H9 (cell line): ENCODE measurements at regions not wholly inside any gene's neighbourhood (a gene's known extent, or its start where the extent isn't known, plus 50 kb on each side); places are given as distances from the start of the nearest gene placed in this dataset.

Experiments
- DNase-seq: peaks from one replicate; pipeline ENCODE4 v3.0.0-alpha.2; 2017
- H2AFZ ChIP-seq: one replicate; pipeline ENCODE4 v1.6.1; 2013; ENCODE audit warnings: mild to moderate bottlenecking, low read length, control low read depth, moderate library complexity
- H2AK5ac ChIP-seq: 2 replicates; pipeline ENCODE4 v1.6.1; 2013; ENCODE audit warnings: low read length, control low read depth, mixed read lengths; ENCODE audit not compliant: insufficient read length
- H2BK120ac ChIP-seq: one replicate; pipeline ENCODE4 v1.6.1; 2013; ENCODE audit warnings: low read depth, mild to moderate bottlenecking, low read length, control low read depth, inconsistent platforms; ENCODE audit not compliant: poor library complexity, severe bottlenecking
- H2BK12ac ChIP-seq: 2 replicates; pipeline ENCODE4 v1.6.1; 2013; ENCODE audit warnings: low read length, control low read depth, mixed read lengths, low read depth; ENCODE audit not compliant: insufficient read length
- H2BK15ac ChIP-seq: 2 replicates; pipeline ENCODE4 v1.6.1; 2013; ENCODE audit warnings: low read depth, low read length, control low read depth
- H2BK20ac ChIP-seq: one replicate; pipeline ENCODE4 v1.6.1; 2013; ENCODE audit warnings: low read depth, mild to moderate bottlenecking, low read length, control low read depth, inconsistent platforms; ENCODE audit not compliant: poor library complexity, severe bottlenecking
- H2BK5ac ChIP-seq: 2 replicates; pipeline ENCODE4 v1.6.1; 2013; ENCODE audit warnings: low read length, control low read depth, mixed read lengths; ENCODE audit not compliant: insufficient read length
- H3K14ac ChIP-seq: 2 replicates; pipeline ENCODE4 v1.6.1; 2013; ENCODE audit warnings: low read length, control low read depth; ENCODE audit not compliant: insufficient read depth
- H3K18ac ChIP-seq: 2 replicates; pipeline ENCODE4 v1.6.1; 2013; ENCODE audit warnings: low read depth, mild to moderate bottlenecking, mixed read lengths, low read length, control low read depth; ENCODE audit not compliant: insufficient read length
- H3K23ac ChIP-seq: 2 replicates; pipeline ENCODE4 v1.6.1; 2013; ENCODE audit warnings: low read length, control low read depth, mixed read lengths, low read depth; ENCODE audit not compliant: insufficient read length
- H3K23me2 ChIP-seq: 2 replicates; pipeline ENCODE4 v1.6.1; 2013; ENCODE audit warnings: low read depth, mild to moderate bottlenecking, mixed read lengths, low read length, control low read depth; ENCODE audit not compliant: insufficient read length, poor library complexity, severe bottlenecking
- H3K27ac ChIP-seq: 2 replicates; pipeline ENCODE4 v1.5.1; 2013; ENCODE audit warnings: low read length, control low read depth, mixed read lengths, low read depth; ENCODE audit not compliant: insufficient read length
- H3K27me3 ChIP-seq: 2 replicates; pipeline ENCODE4 v1.6.1; 2013; ENCODE audit warnings: low read length, control low read depth, inconsistent platforms; ENCODE audit not compliant: insufficient read depth
- H3K4ac ChIP-seq: 2 replicates; pipeline ENCODE4 v1.6.1; 2013; ENCODE audit warnings: low read depth, mild to moderate bottlenecking, control low read depth, inconsistent platforms, low read length, moderate library complexity
- H3K4me1 ChIP-seq: 2 replicates; pipeline ENCODE4 v1.6.1; 2013; ENCODE audit warnings: low read length, control low read depth, inconsistent platforms; ENCODE audit not compliant: insufficient read depth
- H3K4me2 ChIP-seq: 2 replicates; pipeline ENCODE4 v1.6.1; 2013; ENCODE audit warnings: low read length, control low read depth, mixed read lengths; ENCODE audit not compliant: insufficient read length, insufficient read depth
- H3K56ac ChIP-seq: 2 replicates; pipeline ENCODE4 v1.6.1; 2013; ENCODE audit warnings: low read depth, mild to moderate bottlenecking, mixed read lengths, low read length, control low read depth; ENCODE audit not compliant: insufficient read length
- H3K79me1 ChIP-seq: 2 replicates; pipeline ENCODE4 v1.6.1; 2013; ENCODE audit warnings: low read depth, mild to moderate bottlenecking, moderate library complexity, low read length, control low read depth, inconsistent platforms; ENCODE audit not compliant: insufficient read depth, poor library complexity, severe bottlenecking
- H3K79me2 ChIP-seq: 2 replicates; pipeline ENCODE4 v1.6.1; 2013; ENCODE audit warnings: low read length, control low read depth, inconsistent platforms; ENCODE audit not compliant: insufficient read depth
- H3K9ac ChIP-seq: 2 replicates; pipeline ENCODE4 v1.6.1; 2013; ENCODE audit warnings: low read length, control low read depth, mixed read lengths; ENCODE audit not compliant: insufficient read length; ENCODE audit errors: extremely low read depth
- H3K9me3 ChIP-seq: one replicate; pipeline ENCODE4 v1.6.1; 2013; ENCODE audit warnings: low read depth, low read length, inconsistent platforms; ENCODE audit not compliant: control insufficient read depth
- H3T11ph ChIP-seq: one replicate; pipeline ENCODE4 v1.6.1; 2013; ENCODE audit warnings: mild to moderate bottlenecking, low read length, control low read depth, inconsistent platforms
- H4K20me1 ChIP-seq: one replicate; pipeline ENCODE4 v1.6.1; 2013; ENCODE audit not compliant: control insufficient read depth, insufficient read length, insufficient read depth
- H4K5ac ChIP-seq: 2 replicates; pipeline ENCODE4 v1.6.1; 2013; ENCODE audit warnings: low read depth, mild to moderate bottlenecking, mixed read lengths, low read length, control low read depth; ENCODE audit not compliant: insufficient read length
- H4K8ac ChIP-seq: replicated peaks from 2 replicates; pipeline ENCODE4 v1.6.1; 2013; ENCODE audit warnings: low read length, control low read depth, mixed read lengths, low read depth; ENCODE audit not compliant: insufficient read length
- H4K91ac ChIP-seq: 2 replicates; pipeline ENCODE4 v1.6.1; 2013; ENCODE audit warnings: low read depth, mild to moderate bottlenecking, moderate library complexity, mixed read lengths, low read length, control low read depth; ENCODE audit not compliant: insufficient read length
- H3K27ac Mint-ChIP-seq, 3 experiments: 2 replicates in 2 of 3; 3 replicates in 1 of 3; pipeline ENCODE4 v1.8.0; 2020 to 2021; ENCODE audit warnings: mixed read lengths in 3 of 3, mild to moderate bottlenecking in 1 of 3, moderate library complexity in 1 of 3
- H3K27me3 Mint-ChIP-seq: 2 replicates; pipeline ENCODE4 v1.8.0; 2021; ENCODE audit warnings: low read depth, mild to moderate bottlenecking, moderate library complexity, mixed read lengths
- H3K36me3 Mint-ChIP-seq, 3 experiments: 2 replicates in 2 of 3; 3 replicates in 1 of 3; pipeline ENCODE4 v1.8.0; 2020 to 2021; ENCODE audit warnings: low read depth in 3 of 3, mixed read lengths in 3 of 3; ENCODE audit not compliant: insufficient read depth in 1 of 3
- H3K4me1 Mint-ChIP-seq, 2 experiments: 2 replicates each; pipeline ENCODE4 v1.8.0; 2020; ENCODE audit warnings: mixed read lengths in 2 of 2
- H3K4me3 Mint-ChIP-seq, 2 experiments: 2 replicates in 1 of 2; 3 replicates in 1 of 2; pipeline ENCODE4 v1.8.0; 2020 to 2021; ENCODE audit warnings: mild to moderate bottlenecking in 2 of 2, mixed read lengths in 2 of 2, moderate library complexity in 1 of 2
- H3K9me3 Mint-ChIP-seq, 2 experiments: 2 replicates in 1 of 2; 3 replicates in 1 of 2; pipeline ENCODE4 v1.8.0; 2020; ENCODE audit warnings: mild to moderate bottlenecking in 2 of 2, mixed read lengths in 2 of 2, moderate library complexity in 1 of 2
- CTCF ChIP-seq: fragments of 200-600 bp; sonication (generic); conservative IDR thresholded peaks from 3 replicates; pipeline ENCODE4 v1.8.0; 2021; ENCODE audit warnings: antibody characterized with exemption, mild to moderate bottlenecking

GRCh38 chr9:24439456-24439855, 106.2 kb downstream of the IZUMO3 start:
- H3T11ph ChIP-seq: no peak overlapping the region
- H4K20me1 ChIP-seq: no peaks in the 10 kb centered on the region
- Mint-ChIP-seq H3K9me3 (peaks cover 2 to 5% of the 10 kb centered on the region in 2 experiments; a peak in 4 of 5 replicates), H3K27ac (no peak overlapping the region), H3K4me1 (peaks cover 4 to 6% of the 10 kb centered on the region in 2 experiments), H3K36me3 (peaks cover 0 to 2% (median 0%) of the 10 kb centered on the region in 3 experiments; a peak in 2 of 7 replicates), H3K27me3 (no peaks in the 10 kb centered on the region; the same call in 1 of the 2 replicates), H3K4me3 (no peak overlapping the region)
- no peaks in the 10 kb centered on the region for H3K27me3 ChIP-seq
- no peak overlapping the region for H3K14ac ChIP-seq
- H3K23me2 ChIP-seq: no peaks in the 10 kb centered on the region
- H2AFZ ChIP-seq: no peak overlapping the region
- no peaks in the 10 kb centered on the region for H3K79me2 ChIP-seq
- no peak overlapping the region for H2AK5ac ChIP-seq
- no peak overlapping the region for H4K91ac ChIP-seq
- no peak overlapping the region for H4K8ac ChIP-seq
- no peak overlapping the region for H4K5ac ChIP-seq
- DNase-seq: no peak
- H3K9me3 ChIP-seq: no peaks in the 10 kb centered on the region
- H2BK20ac ChIP-seq: no peak overlapping the region
- H3K4ac ChIP-seq: no peak overlapping the region
- no peak overlapping the region for H3K9ac ChIP-seq
- no peak overlapping the region for H3K27ac ChIP-seq
- no peak for TF ChIP-seq CTCF
- no peaks in the 10 kb centered on the region for H3K79me1 ChIP-seq
- H3K4me1 ChIP-seq: no peaks in the 10 kb centered on the region; the same call in 1 of the 2 replicates
- no peak overlapping the region for H2BK120ac ChIP-seq
- H2BK12ac ChIP-seq: no peak overlapping the region
- no peak overlapping the region for H2BK15ac ChIP-seq
- H3K56ac ChIP-seq: no peak overlapping the region
- no peak overlapping the region for H3K4me2 ChIP-seq
- H3K18ac ChIP-seq: no peak overlapping the region
- H2BK5ac ChIP-seq: no peak overlapping the region
- no peak overlapping the region for H3K23ac ChIP-seq
